Transverse colon (tissue), 4 donors: ENCODE measurements at regions not wholly inside any gene's neighbourhood (a gene's known extent, or its start where the extent isn't known, plus 50 kb on each side); places are given as distances from the start of the nearest gene placed in this dataset.

Experiments used
- DNase-seq: peaks from one replicate; pipeline ENCODE4 v3.0.0-alpha.2; 2019
- H3K27ac ChIP-seq, 4 donors: fragments of 200-600 bp; sonication (generic); 2 replicates each; pipeline ENCODE4 v1.5.1; 2016 to 2018; ENCODE audit warnings: inconsistent platforms in 4 of 4
- H3K27me3 ChIP-seq: fragments of 200-600 bp; sonication (generic); 2 replicates; pipeline ENCODE4 v1.5.1; 2017; ENCODE audit warnings: inconsistent platforms
- H3K36me3 ChIP-seq, 4 donors: fragments of 200-600 bp; sonication (generic); 2 replicates each; pipeline ENCODE4 v1.5.1; 2017 to 2019; ENCODE audit warnings: inconsistent platforms in 4 of 4
- H3K4me1 ChIP-seq, 4 donors: fragments of 200-600 bp; sonication (generic); 2 replicates each; pipeline ENCODE4 v1.5.1; 2017 to 2020; ENCODE audit warnings: inconsistent platforms in 4 of 4
- H3K4me3 ChIP-seq, 4 donors: fragments of 200-600 bp; sonication (generic); 1 replicate in 1 of 4; 2 replicates in 3 of 4; pipeline versions ENCODE4 v1.5.1 to v1.6.1; 2017 to 2019; ENCODE audit warnings: inconsistent platforms in 4 of 4
- H3K9me3 ChIP-seq, 2 donors: fragments of 200-600 bp; sonication (generic); 2 replicates each; pipeline ENCODE4 v1.5.1; 2017 to 2019; ENCODE audit warnings: inconsistent platforms in 2 of 2
- EP300 ChIP-seq: sonication (generic); formaldehyde crosslinking; IDR thresholded peaks from one replicate; pipeline ENCODE4 v1.6.1; 2017; ENCODE audit warnings: antibody characterized with exemption, low read depth
- POLR2A ChIP-seq: fragments of 450-650 bp; IDR thresholded peaks from one replicate; pipeline ENCODE4 v1.6.1; 2016; ENCODE audit warnings: antibody characterized with exemption, mild to moderate bottlenecking, moderate library complexity
- POLR2AphosphoS5 ChIP-seq, 3 donors: sonication (generic); formaldehyde crosslinking; IDR thresholded peaks; one replicate each; pipeline ENCODE4 v1.6.1; 2016; ENCODE audit warnings: antibody characterized with exemption in 3 of 3
- WGBS, 2 donors: methylation state at CpG; one replicate each; pipeline ENCODE4 v1.1.5; 2018; ENCODE audit warnings: low coverage in 1 of 2; 5-methylcytosine and 5-hydroxymethylcytosine counted together
- in situ Hi-C, 4 donors: fragments of 200-750 bp; cut with MboI; loops; one replicate each; pipeline versions ENCODE4 v1.15.0 to v1.15.1; 2017; ENCODE audit warnings: low sequenced_read_pairs in 3 of 4, low pct_ligation_motif_present in 1 of 4, low pct_unique_long_range_greater_than_20kb in 1 of 4
- intact Hi-C: fragments of 100-400 bp; cut with DNase I; formaldehyde crosslinking; loops from one replicate; pipeline ENCODE4 v1.15.1; 2023; ENCODE audit warnings: low total_unique reads
- TF ChIP-seq, protein P1 (sequence below), 5 experiments: fragments of 200-600 bp in 3 of 5; fragments of 450-650 bp in 2 of 5; sonication (generic) in 3 of 5; IDR thresholded peaks; 1 replicate in 2 of 5; 2 replicates in 3 of 5; pipeline ENCODE4 v1.5.1; 2016 to 2017; ENCODE audit warnings: antibody characterized with exemption in 5 of 5, inconsistent platforms in 3 of 5, mild to moderate bottlenecking in 2 of 5, moderate library complexity in 1 of 5

DNA sequence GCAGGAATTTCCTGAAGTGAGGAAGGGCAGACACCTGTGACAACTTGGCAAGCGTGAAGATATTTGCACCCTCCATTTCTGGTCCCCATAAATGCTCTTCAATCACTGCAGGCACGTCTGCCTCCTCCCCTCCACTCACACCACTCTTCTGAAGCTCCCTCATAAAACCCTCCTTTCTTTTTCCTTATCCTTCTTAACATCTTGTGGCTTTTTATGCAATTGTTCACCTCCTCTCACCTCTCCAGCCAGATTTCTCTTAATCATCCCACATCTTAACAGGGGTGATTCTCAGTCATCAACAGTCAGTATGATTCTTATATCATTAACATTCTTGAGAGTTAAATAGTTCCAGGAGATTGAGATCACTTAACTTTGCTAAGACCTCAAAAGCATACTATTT, 277.4 kb downstream of the SPRY1 start:
- TF ChIP-seq EP300 (no peak), POLR2AphosphoS5 (IDR thresholded peaks at IDR 0.05) (no peak), POLR2A (no peak)
- TF ChIP-seq, protein P1, sequence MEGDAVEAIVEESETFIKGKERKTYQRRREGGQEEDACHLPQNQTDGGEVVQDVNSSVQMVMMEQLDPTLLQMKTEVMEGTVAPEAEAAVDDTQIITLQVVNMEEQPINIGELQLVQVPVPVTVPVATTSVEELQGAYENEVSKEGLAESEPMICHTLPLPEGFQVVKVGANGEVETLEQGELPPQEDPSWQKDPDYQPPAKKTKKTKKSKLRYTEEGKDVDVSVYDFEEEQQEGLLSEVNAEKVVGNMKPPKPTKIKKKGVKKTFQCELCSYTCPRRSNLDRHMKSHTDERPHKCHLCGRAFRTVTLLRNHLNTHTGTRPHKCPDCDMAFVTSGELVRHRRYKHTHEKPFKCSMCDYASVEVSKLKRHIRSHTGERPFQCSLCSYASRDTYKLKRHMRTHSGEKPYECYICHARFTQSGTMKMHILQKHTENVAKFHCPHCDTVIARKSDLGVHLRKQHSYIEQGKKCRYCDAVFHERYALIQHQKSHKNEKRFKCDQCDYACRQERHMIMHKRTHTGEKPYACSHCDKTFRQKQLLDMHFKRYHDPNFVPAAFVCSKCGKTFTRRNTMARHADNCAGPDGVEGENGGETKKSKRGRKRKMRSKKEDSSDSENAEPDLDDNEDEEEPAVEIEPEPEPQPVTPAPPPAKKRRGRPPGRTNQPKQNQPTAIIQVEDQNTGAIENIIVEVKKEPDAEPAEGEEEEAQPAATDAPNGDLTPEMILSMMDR (IDR thresholded peaks at IDR 0.05), result no peak
- H3K4me3 ChIP-seq, result no peak overlapping the region
- 57 to 81% methylated on average over 1 to 2 of the region's 2 CpGs for WGBS, 2 donors

GRCh38 chr4:123674762-123675465, 278.3 kb downstream of the SPRY1 start:
- intact Hi-C loops, result no loop called here

More for the DNA sequence above, 277.4 kb downstream of the SPRY1 start:
- H3K27ac ChIP-seq, result no peak overlapping the region
- H3K27me3 ChIP-seq, result no peaks in the 10 kb centered on the region
- in situ Hi-C loops (loop anchor here (25.0 kb wide), 2 partner anchors 112 to 562 kb away; no protein-coding TSS in a partner anchor), intact Hi-C loops (no loop called here)
- peaks cover 0 to 16% (median 0%) of the 10 kb centered on the region in 4 donors for H3K4me1 ChIP-seq
- DNase-seq, result no peak
- no peaks in the 10 kb centered on the region for H3K36me3 ChIP-seq
- H3K9me3 ChIP-seq, result no peaks in the 10 kb centered on the region

DNA sequence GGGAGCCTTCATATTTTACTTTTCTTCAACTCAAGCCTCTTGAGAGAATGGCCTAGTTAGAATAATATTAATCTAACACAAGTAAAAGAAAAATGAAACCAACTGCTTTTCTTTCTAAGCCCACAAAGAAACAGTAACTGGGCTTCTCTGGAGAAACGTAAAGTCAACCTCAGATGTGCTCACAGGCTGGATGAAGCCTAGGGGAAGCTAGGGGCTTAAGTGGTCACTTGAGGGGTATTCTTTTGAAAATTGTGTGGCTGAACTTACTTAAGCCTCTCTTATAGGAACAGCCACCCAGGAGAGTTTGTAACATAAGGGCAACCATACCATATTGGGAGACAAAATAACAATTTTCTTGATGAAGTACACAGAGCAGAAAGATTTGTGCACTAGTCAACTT, 279.0 kb downstream of the SPRY1 start:
- H3K36me3 ChIP-seq, result no peaks in the 10 kb centered on the region
- WGBS, 2 donors, result 71 to 83% methylated on average over 1 of the region's 1 CpG
- DNase-seq, result no peak
- no peak for TF ChIP-seq POLR2AphosphoS5 (IDR thresholded peaks at IDR 0.05)
- peak overlapping the region; percentile 29 to 57 (median 36) for H3K27ac ChIP-seq
- no peak overlapping the region for H3K4me3 ChIP-seq
- in situ Hi-C loops, result no loop called here
- H3K27me3 ChIP-seq, result no peaks in the 10 kb centered on the region
- H3K9me3 ChIP-seq, result no peaks in the 10 kb centered on the region
- H3K4me1 ChIP-seq, result peaks cover 0 to 16% (median 0%) of the 10 kb centered on the region in 4 donors
- intact Hi-C loops, result no loop called here

More at GRCh38 chr4:123674762-123675465, 278.3 kb downstream of the SPRY1 start:
- Histone ChIP-seq H3K27ac (peak overlapping the region; percentile 29 to 57 (median 36)), H3K4me3 (no peak overlapping the region), H3K27me3 (no peaks in the 10 kb centered on the region), H3K4me1 (peaks cover 0 to 16% (median 0%) of the 10 kb centered on the region in 4 donors), H3K36me3 (no peaks in the 10 kb centered on the region), H3K9me3 (no peaks in the 10 kb centered on the region)
- TF ChIP-seq, protein P1 (IDR thresholded peaks at IDR 0.05), result no peak
- no peak for TF ChIP-seq EP300
- TF ChIP-seq POLR2AphosphoS5 (IDR thresholded peaks at IDR 0.05), result no peak
- TF ChIP-seq POLR2A, result no peak
- WGBS, 2 donors, result 85 to 96% methylated on average over 5 of the region's 5 CpGs
- in situ Hi-C loops, result loop anchor here (25.0 kb wide), 2 partner anchors 113 to 563 kb away; no protein-coding TSS in a partner anchor
- DNase-seq, result no peak

GRCh38 chr4:123676071-123676889, 279.7 kb downstream of the SPRY1 start:
- Histone ChIP-seq H3K4me3 (no peak overlapping the region), H3K36me3 (no peaks in the 10 kb centered on the region), H3K9me3 (no peaks in the 10 kb centered on the region), H3K4me1 (peaks cover 0 to 16% (median 0%) of the 10 kb centered on the region in 4 donors), H3K27me3 (no peaks in the 10 kb centered on the region), H3K27ac (peak overlapping the region in 2 of 4 donors; percentile 33 to 38)
- no peak for DNase-seq
- in situ Hi-C loops (no loop called here), intact Hi-C loops (no loop called here)
- WGBS, 2 donors, result 81 to 94% methylated on average over 5 of the region's 5 CpGs
- TF ChIP-seq POLR2A (no peak), EP300 (no peak), POLR2AphosphoS5 (IDR thresholded peaks at IDR 0.05) (no peak)
- TF ChIP-seq, protein P1 (IDR thresholded peaks at IDR 0.05), result no peak
